ENCODE measurements at regions not wholly inside any gene's neighbourhood (a gene's known extent, or its start where the extent isn't known, plus 50 kb on each side); places are given as distances from the start of the nearest gene placed in this dataset.

DNA sequence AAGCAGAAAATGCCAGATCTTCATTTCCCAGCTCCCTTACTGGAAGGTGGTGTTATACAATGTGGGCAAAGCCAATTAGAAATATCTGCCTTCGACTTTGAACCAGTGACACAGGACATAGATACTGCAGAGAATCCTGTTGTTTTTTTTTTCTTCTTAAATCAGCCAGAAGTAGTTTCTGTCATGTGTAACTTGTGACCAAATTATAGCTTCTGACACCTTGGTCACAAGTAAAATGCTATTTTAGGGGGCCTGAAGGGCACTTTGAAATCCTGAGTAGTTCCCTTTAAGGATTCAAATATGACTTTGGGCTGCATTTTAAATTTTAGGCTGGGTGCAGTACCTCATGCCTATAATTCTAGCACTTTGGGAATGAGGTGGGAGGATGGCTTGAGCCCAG is 89.0 kb upstream of the TLK1 start:
- Histone ChIP-seq H3K27me3 (ENCODE audit: control insufficient read depth, insufficient read depth, low read length) (no peaks in the 10 kb centered on the region), H3K79me2 (ENCODE audit: control insufficient read depth, insufficient read depth, low read length) (no peaks in the 10 kb centered on the region), H3K9ac (ENCODE audit: insufficient read depth, low read length) (no peak overlapping the region), H4K20me1 (ENCODE audit: control insufficient read depth, extremely low read depth, insufficient read depth, low read length) (no peaks in the 10 kb centered on the region), H2AFZ (ENCODE audit: low read length) (no peak overlapping the region), H3K4me3 (replicated peaks in 1 of 4; ENCODE audit: control extremely low read depth in 1 of 4, insufficient read depth in 1 of 4, low read depth in 3 of 4, low read length in 4 of 4) (no peak overlapping the region), H3K4me1 (ENCODE audit: control insufficient read depth, extremely low read depth, insufficient read depth, low read length) (no peaks in the 10 kb centered on the region), H3K4me2 (ENCODE audit: extremely low read depth, insufficient read depth, low read length) (no peak overlapping the region), H3K9me3 (ENCODE audit: control insufficient read depth, insufficient read depth, low read depth, low read length) (no peaks in the 10 kb centered on the region), H3K27ac (ENCODE audit: insufficient read depth, low read length) (no peak overlapping the region), H3K36me3 (ENCODE audit: control insufficient read depth, insufficient read depth, low read length) (no peaks in the 10 kb centered on the region)
- TF ChIP-seq, protein P1, sequence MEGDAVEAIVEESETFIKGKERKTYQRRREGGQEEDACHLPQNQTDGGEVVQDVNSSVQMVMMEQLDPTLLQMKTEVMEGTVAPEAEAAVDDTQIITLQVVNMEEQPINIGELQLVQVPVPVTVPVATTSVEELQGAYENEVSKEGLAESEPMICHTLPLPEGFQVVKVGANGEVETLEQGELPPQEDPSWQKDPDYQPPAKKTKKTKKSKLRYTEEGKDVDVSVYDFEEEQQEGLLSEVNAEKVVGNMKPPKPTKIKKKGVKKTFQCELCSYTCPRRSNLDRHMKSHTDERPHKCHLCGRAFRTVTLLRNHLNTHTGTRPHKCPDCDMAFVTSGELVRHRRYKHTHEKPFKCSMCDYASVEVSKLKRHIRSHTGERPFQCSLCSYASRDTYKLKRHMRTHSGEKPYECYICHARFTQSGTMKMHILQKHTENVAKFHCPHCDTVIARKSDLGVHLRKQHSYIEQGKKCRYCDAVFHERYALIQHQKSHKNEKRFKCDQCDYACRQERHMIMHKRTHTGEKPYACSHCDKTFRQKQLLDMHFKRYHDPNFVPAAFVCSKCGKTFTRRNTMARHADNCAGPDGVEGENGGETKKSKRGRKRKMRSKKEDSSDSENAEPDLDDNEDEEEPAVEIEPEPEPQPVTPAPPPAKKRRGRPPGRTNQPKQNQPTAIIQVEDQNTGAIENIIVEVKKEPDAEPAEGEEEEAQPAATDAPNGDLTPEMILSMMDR (conservative IDR thresholded peaks at IDR 0.05 in 1 of 2, IDR thresholded peaks at IDR 0.05 in 1 of 2; ENCODE audit: low read depth in 1 of 2, low read length in 2 of 2): no peak
- no peak for TF ChIP-seq EZH2 (IDR thresholded peaks at IDR 0.05; ENCODE audit: low read length, missing control alignments)
- no peak for DNase-seq (ENCODE audit: low read depth in 2 of 2)

DNA sequence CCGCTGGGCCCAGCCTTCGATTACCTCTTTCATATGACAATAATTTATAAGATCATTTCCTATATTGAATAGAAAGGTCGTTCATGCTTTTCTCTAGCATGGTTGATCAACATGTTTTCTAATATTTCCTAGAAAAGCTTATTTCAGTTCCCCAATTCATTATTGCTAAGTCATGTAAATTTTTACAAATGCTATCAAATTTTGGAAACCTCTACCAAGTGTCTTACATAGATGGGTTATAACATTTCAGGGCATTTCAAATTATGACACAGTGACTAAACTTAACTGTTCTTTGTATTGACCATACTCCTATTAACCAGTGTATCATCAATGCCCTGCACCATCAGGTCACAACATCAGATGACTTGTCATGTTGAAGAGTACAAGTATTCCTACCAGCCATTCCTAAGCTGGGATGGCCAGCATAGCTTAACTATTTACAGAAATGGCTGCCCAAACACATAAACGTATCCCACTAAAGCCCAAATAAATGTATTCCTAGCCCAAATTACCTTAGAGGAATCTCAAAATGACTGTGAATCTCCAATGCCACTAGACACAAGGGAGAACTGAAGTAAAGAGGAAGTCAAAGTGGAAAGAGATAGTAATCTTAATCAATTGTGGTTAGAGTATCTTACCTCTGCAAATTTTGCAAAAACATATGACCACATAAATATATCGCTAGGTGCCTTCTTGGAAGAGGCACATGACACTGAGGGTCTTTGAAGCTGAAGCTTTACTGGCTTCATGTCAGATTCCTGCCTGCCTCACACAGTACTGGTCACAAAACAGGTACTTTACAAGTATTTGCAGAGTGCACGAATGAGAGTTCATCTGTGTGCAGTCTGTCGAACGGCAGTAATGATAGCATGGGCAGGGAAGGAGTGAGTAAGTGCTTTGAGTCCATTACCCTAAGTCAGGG is 87.3 kb upstream of the TLK1 start:
- TF ChIP-seq EZH2 (IDR thresholded peaks at IDR 0.05; ENCODE audit: low read length, missing control alignments): no peak
- TF ChIP-seq, protein P1 (conservative IDR thresholded peaks at IDR 0.05 in 1 of 2, IDR thresholded peaks at IDR 0.05 in 1 of 2; ENCODE audit: low read depth in 1 of 2, low read length in 2 of 2): no peak
- DNase-seq (ENCODE audit: low read depth in 2 of 2): no peak
- no peak overlapping the region for H3K4me3 ChIP-seq (replicated peaks in 1 of 4; ENCODE audit: control extremely low read depth in 1 of 4, insufficient read depth in 1 of 4, low read depth in 3 of 4, low read length in 4 of 4)
- no peaks in the 10 kb centered on the region for H3K79me2 ChIP-seq (ENCODE audit: control insufficient read depth, insufficient read depth, low read length)
- H4K20me1 ChIP-seq (ENCODE audit: control insufficient read depth, extremely low read depth, insufficient read depth, low read length): no peaks in the 10 kb centered on the region
- H3K27me3 ChIP-seq (ENCODE audit: control insufficient read depth, insufficient read depth, low read length): no peaks in the 10 kb centered on the region
- H3K4me2 ChIP-seq (ENCODE audit: extremely low read depth, insufficient read depth, low read length): no peak overlapping the region
- no peak overlapping the region for H2AFZ ChIP-seq (ENCODE audit: low read length)
- no peak overlapping the region for H3K27ac ChIP-seq (ENCODE audit: insufficient read depth, low read length)
- H3K36me3 ChIP-seq (ENCODE audit: control insufficient read depth, insufficient read depth, low read length): no peaks in the 10 kb centered on the region
- H3K4me1 ChIP-seq (ENCODE audit: control insufficient read depth, extremely low read depth, insufficient read depth, low read length): no peaks in the 10 kb centered on the region
- no peaks in the 10 kb centered on the region for H3K9me3 ChIP-seq (ENCODE audit: control insufficient read depth, insufficient read depth, low read depth, low read length)
- no peak overlapping the region for H3K9ac ChIP-seq (ENCODE audit: insufficient read depth, low read length)

DNA sequence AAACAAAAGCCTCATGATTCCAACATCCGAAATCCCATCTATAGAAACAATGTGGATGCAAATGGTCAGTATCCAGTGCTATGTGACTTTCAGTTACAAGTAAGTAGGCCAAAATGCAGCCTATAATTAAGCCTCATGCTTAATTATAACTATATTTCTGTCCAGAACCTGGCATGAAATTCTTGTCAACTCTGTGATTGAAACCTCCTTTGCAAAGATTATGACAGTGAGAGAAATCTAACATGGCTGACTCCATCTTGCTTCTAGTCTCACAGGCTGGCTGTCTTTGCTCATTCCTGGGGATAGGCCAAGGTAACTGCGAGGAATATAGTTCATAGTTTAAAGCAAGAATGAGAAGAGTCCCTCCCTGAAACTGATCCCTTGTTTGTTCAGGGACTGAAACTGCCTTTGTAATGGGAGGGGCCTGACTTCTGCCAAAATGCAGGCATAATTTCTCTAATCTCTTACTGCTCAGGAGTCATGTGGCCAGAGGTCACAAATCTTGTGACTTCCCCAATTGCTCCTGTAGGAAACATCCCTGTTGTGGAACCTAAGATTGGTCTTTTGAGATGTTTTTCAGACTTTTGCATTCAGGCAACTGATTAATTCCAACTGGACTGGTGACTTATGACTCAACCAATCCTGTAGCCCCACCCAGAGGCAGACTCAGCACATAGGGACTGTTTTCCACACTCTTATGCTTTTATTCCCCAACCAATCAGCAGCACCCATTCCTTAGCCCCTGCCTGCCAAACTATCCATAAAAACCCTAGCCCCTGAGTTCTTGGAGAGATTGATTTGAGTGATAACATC is 84.5 kb upstream of the TLK1 start:
- H4K20me1 ChIP-seq (ENCODE audit: control insufficient read depth, extremely low read depth, insufficient read depth, low read length): no peaks in the 10 kb centered on the region
- no peaks in the 10 kb centered on the region for H3K27me3 ChIP-seq (ENCODE audit: control insufficient read depth, insufficient read depth, low read length)
- H3K36me3 ChIP-seq (ENCODE audit: control insufficient read depth, insufficient read depth, low read length): no peaks in the 10 kb centered on the region
- no peak overlapping the region for H2AFZ ChIP-seq (ENCODE audit: low read length)
- no peak overlapping the region for H3K4me3 ChIP-seq (replicated peaks in 1 of 4; ENCODE audit: control extremely low read depth in 1 of 4, insufficient read depth in 1 of 4, low read depth in 3 of 4, low read length in 4 of 4)
- H3K27ac ChIP-seq (ENCODE audit: insufficient read depth, low read length): no peak overlapping the region
- TF ChIP-seq, protein P1 (conservative IDR thresholded peaks at IDR 0.05 in 1 of 2, IDR thresholded peaks at IDR 0.05 in 1 of 2; ENCODE audit: low read depth in 1 of 2, low read length in 2 of 2): no peak
- no peak for TF ChIP-seq EZH2 (IDR thresholded peaks at IDR 0.05; ENCODE audit: low read length, missing control alignments)
- H3K4me2 ChIP-seq (ENCODE audit: extremely low read depth, insufficient read depth, low read length): no peak overlapping the region
- H3K79me2 ChIP-seq (ENCODE audit: control insufficient read depth, insufficient read depth, low read length): no peaks in the 10 kb centered on the region
- peak; percentile 30 to 35 for DNase-seq (ENCODE audit: low read depth in 2 of 2)
- no peaks in the 10 kb centered on the region for H3K4me1 ChIP-seq (ENCODE audit: control insufficient read depth, extremely low read depth, insufficient read depth, low read length)
- no peak overlapping the region for H3K9ac ChIP-seq (ENCODE audit: insufficient read depth, low read length)
- no peaks in the 10 kb centered on the region for H3K9me3 ChIP-seq (ENCODE audit: control insufficient read depth, insufficient read depth, low read depth, low read length)
